SIG-M5 (cell line): ENCODE measurements at regions not wholly inside any gene's neighbourhood (a gene's known extent, or its start where the extent isn't known, plus 50 kb on each side); places are given as distances from the start of the nearest gene placed in this dataset.
"Not testable (repeated sequence)": the region's sequence is repeated elsewhere in the genome, so short reads cannot be mapped to it uniquely, and the experiment has no call there.

Experiments
- DNase-seq: peaks from one replicate; lab custom pipeline; 2025; lab: John Stamatoyannopoulos, UW

- no peak for DNase-seq
Measured at GRCh38 chr12:11446372-11446771, 51.0 kb upstream of the PRB2 start.

- DNase-seq, result no peak
Measured at GRCh38 chr12:11457996-11458645, 62.8 kb upstream of the PRB2 start.

DNA sequence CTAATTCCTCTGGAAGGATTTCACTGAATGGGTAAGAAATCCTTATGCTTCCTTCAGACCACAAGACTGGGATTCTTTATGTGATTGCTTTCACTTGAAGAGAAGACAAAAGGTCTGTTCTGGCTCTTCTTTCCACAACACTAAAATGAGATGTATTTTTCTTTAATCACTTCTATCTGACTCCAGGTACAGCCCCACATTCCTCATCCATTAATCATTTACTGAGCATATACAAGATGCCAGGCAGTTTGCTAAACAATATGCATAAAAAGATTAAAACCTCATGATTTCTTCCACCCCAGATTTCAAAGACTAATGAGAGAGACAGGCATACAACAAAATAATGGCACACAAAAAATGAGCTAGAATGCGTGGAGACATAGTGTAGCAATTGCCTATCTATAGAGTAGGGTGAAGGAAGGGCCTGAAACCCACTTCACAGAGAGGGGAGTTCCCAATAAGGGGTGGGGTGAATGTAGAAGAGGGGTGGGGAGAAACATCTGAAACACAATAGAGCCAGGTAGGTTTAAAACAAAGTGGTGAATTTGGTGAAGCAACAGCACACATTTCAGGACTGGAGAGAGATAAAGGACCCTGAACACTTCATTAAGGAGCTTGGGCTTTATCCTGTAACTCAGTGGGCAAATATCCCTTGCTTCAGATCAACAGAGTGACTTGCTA, 65.1 kb upstream of the PRB2 start:
- no peak for DNase-seq

DNA sequence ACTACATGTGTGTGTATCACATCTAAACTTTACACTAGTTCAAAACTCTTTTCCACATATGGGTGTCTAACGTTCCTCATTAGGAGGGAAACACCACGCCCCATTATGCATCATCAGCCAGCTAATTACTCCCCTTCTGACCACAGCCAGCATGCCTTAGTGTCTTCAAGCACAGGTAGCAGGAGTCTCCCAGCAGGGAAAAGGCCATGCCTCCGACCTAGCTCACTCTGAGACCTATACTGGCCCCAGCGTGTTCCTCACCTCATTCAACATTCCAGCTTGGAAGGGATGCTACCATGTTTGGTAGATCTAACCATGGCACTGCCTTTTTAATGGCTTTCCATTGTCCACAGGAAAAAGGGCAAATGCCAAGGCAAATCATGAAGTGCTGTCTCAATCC, 66.1 kb upstream of the PRB2 start:
- DNase-seq, result no peak

GRCh38 chr12:11477110-11477509, 81.7 kb upstream of the PRB2 start:
- DNase-seq, result no peak

- no peak for DNase-seq
Measured at GRCh38 chr12:11482955-11483354, 87.6 kb upstream of the PRB2 start.

GRCh38 chr12:11486623-11487444, 91.5 kb upstream of the PRB2 start:
- peak; percentile 10 for DNase-seq

DNA sequence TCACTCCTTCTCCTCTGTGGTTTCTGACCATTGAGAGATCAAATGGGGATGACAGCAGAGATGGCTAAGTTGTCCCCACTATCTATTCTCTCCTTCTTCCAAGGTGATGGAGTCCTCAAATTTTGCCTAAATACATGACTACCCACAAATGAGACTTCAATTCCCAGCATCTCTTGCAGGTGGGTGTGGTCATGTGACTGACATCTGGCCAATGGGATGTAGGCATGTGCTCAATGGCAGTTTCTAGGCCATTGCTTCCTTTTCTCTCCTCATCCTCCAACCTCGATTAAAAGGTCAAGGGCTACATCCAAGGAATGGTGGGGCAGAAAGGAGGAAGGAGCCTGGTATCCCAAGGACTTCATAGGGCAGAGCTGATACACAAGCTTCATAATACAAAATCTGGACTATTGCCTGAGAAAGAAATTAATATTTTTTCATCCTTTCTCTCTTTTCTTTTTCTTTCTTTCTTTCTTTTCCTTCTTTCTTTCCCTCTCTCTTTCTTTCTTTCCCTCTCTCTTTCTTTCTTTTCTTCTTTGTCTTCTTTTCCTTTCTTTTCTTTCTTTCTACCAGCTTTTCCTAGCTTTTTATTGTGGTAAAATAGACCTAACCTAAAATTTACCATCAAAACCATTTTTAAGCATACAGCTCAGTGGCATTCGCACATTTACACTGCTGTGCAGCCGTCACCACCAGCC, 100.9 kb upstream of the PRB2 start:
- DNase-seq, result no peak

DNA sequence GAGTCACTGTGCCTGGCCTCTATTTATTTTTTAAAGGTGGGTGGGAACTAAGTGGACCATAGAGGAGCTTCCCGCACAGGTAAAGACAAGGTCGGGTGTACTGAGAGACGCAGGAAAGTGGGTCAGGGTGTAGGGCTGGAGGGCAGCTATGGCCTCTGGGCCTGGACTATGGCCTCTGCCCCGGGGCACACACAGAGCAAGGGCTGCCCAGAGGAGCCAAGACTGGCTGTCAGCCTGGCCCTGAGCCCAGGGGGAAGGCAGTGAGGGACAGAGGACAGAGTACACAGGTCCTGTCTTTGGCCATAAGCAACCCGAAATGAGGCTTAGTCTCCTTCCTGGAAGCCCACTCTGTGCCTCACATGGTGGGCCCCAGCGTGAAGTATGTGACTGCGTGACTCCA, 102.1 kb upstream of the PRB2 start:
- no peak for DNase-seq

GRCh38 chr12:11497995-11498394, 102.6 kb upstream of the PRB2 start:
- no peak for DNase-seq

DNA sequence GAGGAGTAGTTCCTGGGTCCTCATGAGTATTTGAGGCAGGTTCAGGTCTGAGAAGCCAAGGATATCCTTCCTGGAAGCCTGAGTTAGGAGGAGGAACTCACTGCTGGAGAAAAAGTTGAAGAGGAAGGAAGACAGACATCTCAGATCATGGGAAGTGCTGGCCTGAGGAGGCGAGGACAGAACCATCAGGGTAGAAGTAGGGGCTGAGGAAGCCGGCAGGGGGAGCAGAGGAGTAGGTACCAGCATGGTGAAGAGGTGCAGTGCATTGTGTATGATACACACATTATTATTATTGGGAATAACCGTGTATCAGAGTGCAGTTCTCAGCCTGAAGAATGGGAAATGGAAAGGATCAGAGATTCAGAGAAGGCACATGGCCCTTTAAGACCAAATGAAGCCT, 103.2 kb upstream of the PRB2 start:
- not testable (repeated sequence) for DNase-seq

DNA sequence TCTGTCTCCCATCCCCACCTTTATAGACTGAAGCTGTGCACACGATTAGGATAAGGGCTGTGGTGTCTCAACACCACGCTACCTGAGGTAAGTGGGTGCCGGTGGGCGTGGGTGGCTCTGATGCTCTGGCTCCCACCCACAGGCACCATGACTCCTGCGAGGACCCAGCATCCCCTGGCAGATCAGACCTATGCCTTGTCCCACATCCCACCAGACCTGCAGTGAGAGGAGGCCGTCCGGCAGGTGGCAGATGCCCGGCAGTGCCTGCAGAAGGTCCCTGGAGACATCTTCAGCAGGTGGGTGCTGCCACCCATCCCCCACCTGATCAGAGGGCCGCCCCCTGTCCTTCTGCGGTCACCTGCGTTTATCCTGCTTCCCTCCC, 104.4 kb upstream of the PRB2 start:
- DNase-seq, result no peak

GRCh38 chr12:11500188-11500860, 105.0 kb upstream of the PRB2 start:
- no peak for DNase-seq

DNA sequence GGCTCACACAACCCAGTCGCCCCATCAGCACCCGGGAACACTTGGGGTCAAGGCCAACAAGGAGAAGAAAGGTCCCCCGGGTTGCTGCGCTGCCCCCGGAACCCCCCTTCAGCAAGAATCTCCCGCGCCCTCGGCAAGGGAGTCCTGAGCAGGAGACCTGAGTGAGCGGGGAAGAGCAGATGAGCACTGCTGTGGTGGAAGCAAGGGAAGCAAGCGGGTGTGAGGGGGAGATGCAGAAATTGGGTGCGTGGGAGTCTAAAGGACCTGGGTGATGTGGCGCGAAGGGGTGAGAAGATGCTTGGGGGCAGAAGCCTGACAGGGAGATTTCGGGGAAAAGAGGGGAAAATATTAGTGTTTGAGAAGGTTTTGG, 105.5 kb upstream of the PRB2 start:
- DNase-seq, result no peak

- DNase-seq, result no peak
Measured at GRCh38 chr12:11508699-11509098, 113.3 kb upstream of the PRB2 start.

- DNase-seq, result no peak
Measured at GRCh38 chr12:11509326-11509725, 114.0 kb upstream of the PRB2 start.

- DNase-seq, result no peak
Measured at GRCh38 chr12:11510671-11511070, 115.3 kb upstream of the PRB2 start.

DNA sequence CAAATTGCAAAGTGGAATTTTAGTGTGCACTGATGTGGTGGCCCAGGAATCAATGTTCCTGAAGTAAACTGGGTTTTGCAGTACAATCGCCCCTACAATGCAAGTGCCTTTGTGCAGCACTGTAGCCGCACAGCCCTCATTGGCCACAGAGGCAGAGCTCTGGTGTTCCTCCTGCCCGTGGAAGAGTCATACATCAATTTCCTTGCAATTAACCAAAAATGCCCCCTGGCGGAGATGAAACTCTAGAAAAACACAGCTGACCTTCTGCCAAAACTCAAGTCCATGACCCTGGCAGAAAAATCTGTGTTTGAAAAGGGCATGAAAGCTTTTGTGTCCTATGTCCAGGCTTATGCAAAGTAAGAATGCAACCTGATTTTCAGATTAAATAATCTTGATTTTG, 117.9 kb upstream of the PRB2 start:
- DNase-seq, result no peak

DNA sequence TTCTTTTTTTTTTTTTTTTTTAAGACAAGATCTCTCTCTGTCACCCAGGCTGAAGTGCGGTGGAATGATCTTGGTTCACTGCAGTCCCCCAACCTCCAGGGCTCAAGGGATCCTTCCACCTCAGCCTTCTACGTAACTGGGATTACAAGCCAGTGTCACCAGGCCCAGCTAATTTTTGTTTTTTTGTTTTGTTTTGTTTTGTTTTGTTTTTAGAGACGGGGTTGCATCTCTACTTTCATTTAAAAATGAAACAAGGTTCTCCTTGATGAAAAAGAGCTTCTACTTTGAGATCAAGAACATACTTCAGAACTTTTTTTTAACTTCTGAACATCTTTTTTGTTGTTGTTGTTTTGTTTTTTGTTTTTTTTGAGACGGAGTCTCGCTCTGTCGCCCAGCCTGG, 121.7 kb upstream of the PRB2 start:
- DNase-seq, result no peak

DNA sequence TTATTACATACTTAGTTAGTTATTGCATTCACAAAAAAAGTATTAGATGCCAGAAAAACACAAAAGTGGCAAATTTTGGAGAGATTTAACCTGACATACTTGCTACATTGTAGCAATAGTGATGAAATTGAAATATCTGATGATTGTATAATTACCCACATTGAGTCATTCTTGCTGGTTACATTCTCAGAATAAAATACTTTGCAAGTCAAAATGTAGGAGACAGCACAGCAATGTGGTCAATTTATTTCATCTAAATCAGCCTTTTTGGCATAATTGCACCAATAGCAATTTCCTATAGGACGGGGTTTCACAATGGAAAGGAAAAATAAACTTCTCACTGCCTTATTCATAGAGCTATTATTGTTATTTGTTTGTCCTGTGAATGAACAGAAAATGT, 125.0 kb upstream of the ETV6 start:
- no peak for DNase-seq

- no peak for DNase-seq
Measured at GRCh38 chr12:11534064-11534463, 115.4 kb upstream of the ETV6 start.

- no peak for DNase-seq
Measured at GRCh38 chr12:11535127-11535526, 114.3 kb upstream of the ETV6 start.
